ENCODE measurements at regions not wholly inside any gene's neighbourhood (a gene's known extent, or its start where the extent isn't known, plus 50 kb on each side); places are given as distances from the start of the nearest gene placed in this dataset.

DNA sequence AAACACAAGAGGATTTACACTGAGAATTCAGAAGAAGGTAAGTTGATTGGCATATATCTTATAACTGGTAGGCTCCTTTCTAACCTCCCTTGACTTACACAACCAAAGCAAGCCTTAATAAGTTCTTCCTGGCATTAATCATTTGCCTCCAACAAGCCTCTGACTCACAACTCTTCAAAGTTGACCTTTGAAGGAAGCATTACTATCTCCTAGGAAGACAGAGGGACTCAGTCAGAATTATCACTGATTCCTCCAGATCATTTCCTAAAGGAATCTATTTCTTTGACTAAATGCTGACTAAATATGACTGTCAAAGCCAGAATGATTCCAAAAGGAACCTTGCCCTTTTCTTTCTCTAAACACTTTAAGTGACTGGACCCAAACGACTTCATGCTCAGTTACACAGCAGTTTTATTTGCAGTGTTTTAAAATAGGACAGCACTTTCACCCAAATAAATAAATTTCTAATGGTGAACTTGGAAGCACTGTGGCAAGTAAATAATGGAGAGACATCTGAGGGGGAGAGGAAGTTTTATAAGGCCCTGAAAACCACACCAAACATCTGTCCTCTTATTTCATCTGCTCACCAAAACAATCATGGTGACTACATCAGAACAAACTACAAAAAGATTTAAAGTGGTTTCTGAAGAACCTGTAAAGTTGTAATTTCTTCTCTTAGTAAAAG is 128.2 kb downstream of the KLHL28 start:
- TF ChIP-seq, protein P1, sequence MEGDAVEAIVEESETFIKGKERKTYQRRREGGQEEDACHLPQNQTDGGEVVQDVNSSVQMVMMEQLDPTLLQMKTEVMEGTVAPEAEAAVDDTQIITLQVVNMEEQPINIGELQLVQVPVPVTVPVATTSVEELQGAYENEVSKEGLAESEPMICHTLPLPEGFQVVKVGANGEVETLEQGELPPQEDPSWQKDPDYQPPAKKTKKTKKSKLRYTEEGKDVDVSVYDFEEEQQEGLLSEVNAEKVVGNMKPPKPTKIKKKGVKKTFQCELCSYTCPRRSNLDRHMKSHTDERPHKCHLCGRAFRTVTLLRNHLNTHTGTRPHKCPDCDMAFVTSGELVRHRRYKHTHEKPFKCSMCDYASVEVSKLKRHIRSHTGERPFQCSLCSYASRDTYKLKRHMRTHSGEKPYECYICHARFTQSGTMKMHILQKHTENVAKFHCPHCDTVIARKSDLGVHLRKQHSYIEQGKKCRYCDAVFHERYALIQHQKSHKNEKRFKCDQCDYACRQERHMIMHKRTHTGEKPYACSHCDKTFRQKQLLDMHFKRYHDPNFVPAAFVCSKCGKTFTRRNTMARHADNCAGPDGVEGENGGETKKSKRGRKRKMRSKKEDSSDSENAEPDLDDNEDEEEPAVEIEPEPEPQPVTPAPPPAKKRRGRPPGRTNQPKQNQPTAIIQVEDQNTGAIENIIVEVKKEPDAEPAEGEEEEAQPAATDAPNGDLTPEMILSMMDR (IDR thresholded peaks at IDR 0.05; ENCODE audit: borderline replicate concordance, insufficient read depth, low read depth, low read length), result no peak

DNA sequence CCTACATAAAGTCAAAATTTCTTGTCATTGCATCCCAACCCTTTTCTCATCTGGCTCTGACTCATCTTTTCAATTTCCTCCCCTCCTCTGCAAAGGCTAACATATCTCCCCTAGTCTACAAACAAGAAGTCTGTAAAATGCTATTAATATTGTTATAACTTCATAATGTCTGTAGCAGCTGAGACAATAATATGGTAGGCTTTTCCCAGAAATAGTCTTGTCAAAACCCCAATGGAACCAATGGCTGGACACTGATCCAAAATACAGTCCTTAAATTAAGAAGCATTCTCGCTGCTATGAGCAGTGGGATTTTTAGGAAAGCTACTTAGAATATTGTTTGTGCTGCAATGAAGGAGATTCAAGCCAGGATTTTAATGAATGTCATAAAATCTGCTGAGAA is 131.4 kb downstream of the KLHL28 start:
- TF ChIP-seq, protein P1 (IDR thresholded peaks at IDR 0.05; ENCODE audit: borderline replicate concordance, insufficient read depth, low read depth, low read length), result no peak
- no peak overlapping the region for H3K4me3 ChIP-seq (ENCODE audit: low read depth, low read length)

More for the DNA sequence above, 128.2 kb downstream of the KLHL28 start:
- H3K4me3 ChIP-seq (ENCODE audit: low read depth, low read length), result no peak overlapping the region

DNA sequence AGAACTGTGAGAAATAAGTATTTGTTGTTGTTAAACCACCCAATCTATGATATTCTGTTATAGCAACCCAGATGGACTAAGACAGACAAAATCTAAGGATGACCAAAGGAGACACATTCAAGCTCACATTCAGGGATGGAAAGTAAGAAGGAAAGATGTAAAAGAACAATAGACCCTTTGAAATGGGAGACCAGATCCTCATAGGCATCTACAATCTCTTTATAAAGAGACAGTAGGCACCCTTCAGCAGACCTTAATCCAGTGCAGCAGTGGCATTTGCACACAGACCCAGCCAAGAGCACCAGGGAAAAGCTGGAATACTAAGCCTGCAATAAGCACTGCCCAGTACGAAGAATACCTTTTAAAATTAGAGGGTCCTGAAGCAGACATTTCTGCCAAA is 132.7 kb downstream of the KLHL28 start:
- H3K4me3 ChIP-seq (ENCODE audit: low read depth, low read length), result no peak overlapping the region
- TF ChIP-seq, protein P1 (IDR thresholded peaks at IDR 0.05; ENCODE audit: borderline replicate concordance, insufficient read depth, low read depth, low read length), result no peak

DNA sequence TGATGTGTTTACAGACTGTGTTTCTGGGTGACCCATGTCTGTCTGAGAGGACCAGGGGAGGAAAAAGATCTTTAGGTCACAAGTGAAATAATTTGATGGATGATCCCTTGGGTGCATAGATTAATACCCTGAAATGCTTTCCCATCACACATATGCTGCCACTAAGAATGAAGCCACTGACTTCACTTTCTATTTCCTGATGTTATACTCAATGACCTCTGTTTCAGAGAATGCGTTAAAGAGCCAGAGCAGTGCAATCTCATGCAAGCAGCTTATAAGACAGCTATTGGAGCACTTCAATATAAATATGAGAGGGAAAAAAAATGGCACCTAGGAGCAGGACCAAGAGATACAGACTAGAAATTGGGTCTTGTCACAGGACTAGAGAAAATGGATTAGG is 133.7 kb downstream of the KLHL28 start:
- H3K4me3 ChIP-seq (ENCODE audit: low read depth, low read length), result no peak overlapping the region
- TF ChIP-seq, protein P1 (IDR thresholded peaks at IDR 0.05; ENCODE audit: borderline replicate concordance, insufficient read depth, low read depth, low read length), result no peak

DNA sequence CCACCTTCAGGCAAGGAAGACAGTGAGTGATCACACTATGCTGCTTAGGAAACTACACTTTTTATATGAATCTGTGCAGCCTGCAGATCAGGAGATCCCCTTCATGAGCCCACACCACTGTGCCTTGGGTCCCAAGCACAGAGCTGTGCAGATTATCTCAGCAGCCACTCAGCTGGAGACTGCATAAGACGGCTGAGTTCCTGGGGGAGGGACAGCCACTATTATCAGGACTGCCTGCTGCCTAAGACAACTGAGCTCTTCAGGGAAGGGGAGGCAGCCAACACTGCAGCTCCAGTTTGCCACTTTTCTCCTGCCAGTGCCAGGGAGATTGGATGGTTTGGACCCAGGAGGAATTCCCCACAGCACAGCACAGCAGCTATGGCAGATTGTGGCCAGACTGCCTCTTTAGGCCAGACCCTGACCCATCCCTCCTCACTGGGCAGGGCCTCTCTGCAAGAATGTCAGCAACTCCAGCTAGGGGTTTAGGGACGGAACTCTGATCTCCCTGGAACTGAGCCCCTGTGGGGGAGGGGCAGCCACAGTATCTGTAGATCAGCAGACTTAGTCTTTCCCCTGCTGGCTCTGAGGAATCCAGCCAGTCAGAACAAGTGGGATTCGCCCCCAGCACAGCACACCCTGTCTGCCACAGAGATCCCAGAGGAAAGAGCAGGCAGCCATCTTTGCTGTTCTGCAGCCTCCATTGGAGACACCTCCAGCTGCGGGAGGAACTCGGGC is 141.3 kb downstream of the KLHL28 start:
- TF ChIP-seq, protein P1 (IDR thresholded peaks at IDR 0.05; ENCODE audit: borderline replicate concordance, insufficient read depth, low read depth, low read length), result no peak
- no peak overlapping the region for H3K4me3 ChIP-seq (ENCODE audit: low read depth, low read length)

DNA sequence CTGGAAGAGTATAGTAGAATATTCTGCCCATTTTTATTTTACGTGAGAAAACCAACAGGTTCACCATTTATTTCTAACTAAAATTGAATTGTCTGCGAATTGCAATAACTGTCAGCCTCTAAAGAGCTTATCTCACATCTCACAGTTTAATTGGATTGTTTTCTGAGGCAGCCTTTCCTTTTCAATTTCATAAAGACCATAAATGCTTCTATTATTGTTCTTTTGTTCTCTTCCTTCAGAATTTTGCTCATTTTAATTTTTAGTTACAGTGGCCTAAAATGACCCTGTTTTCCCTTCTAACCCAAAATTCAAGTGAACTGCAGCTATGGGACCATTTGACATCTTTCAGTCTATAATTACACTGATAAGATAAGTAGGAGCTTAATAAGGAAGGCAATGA is 147.6 kb downstream of the KLHL28 start:
- no peak overlapping the region for H3K4me3 ChIP-seq (ENCODE audit: low read depth, low read length)
- TF ChIP-seq, protein P1 (IDR thresholded peaks at IDR 0.05; ENCODE audit: borderline replicate concordance, insufficient read depth, low read depth, low read length), result no peak

DNA sequence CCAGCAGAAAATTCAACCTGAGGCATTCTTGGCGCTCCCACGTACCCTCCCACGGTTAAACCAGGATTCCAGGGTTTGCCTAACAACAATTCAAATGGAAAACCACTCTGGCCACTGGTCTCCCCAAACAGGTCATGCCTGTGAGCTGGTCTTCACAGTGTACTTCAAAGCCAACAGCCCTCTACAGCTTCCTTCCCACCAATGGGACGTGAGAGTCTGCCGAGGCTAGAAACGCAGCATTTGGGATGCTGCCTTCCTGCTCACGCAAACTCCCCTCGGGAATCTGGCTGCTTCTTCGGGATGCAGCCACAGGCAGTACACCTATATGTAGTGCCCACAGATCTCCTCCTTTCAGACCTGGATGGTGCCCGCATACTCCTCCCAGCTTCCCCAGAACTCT is 149.1 kb downstream of the KLHL28 start:
- TF ChIP-seq, protein P1 (IDR thresholded peaks at IDR 0.05; ENCODE audit: borderline replicate concordance, insufficient read depth, low read depth, low read length), result no peak
- H3K4me3 ChIP-seq (ENCODE audit: low read depth, low read length), result no peak overlapping the region
